Thymus (tissue), 11 donors: ENCODE measurements at regions not wholly inside any gene's neighbourhood (a gene's known extent, or its start where the extent isn't known, plus 50 kb on each side); places are given as distances from the start of the nearest gene placed in this dataset.

ENCODE experiments used
- DNase-seq, 9 donors: peaks; one replicate each; pipeline ENCODE4 v3.0.0-alpha.2; 2013; ENCODE audit warnings: low spot score in 9 of 9, low read depth in 6 of 9, missing footprints in 1 of 9
- H3K27ac ChIP-seq, 2 donors: one replicate each; pipeline ENCODE4 v1.5.1; 2013; ENCODE audit warnings: control low read depth in 1 of 2, low read depth in 1 of 2, low read length in 1 of 2, mild to moderate bottlenecking in 1 of 2, moderate library complexity in 1 of 2
- H3K27me3 ChIP-seq, 2 donors: one replicate each; pipeline ENCODE4 v1.5.1; 2013; ENCODE audit warnings: low read length in 1 of 2; ENCODE audit not compliant: control insufficient read depth in 2 of 2, insufficient read depth in 1 of 2
- H3K36me3 ChIP-seq, 2 donors: one replicate each; pipeline ENCODE4 v1.5.1; 2013; ENCODE audit warnings: low read length in 1 of 2, mild to moderate bottlenecking in 1 of 2, moderate library complexity in 1 of 2; ENCODE audit not compliant: control insufficient read depth in 2 of 2, insufficient read depth in 2 of 2
- H3K4me1 ChIP-seq, 2 donors: one replicate each; pipeline ENCODE4 v1.5.1; 2013; ENCODE audit warnings: low read length in 2 of 2; ENCODE audit not compliant: control insufficient read depth in 2 of 2, insufficient read depth in 2 of 2
- H3K4me3 ChIP-seq, 2 donors: one replicate each; pipeline ENCODE4 v1.5.1; 2013; ENCODE audit warnings: low read length in 2 of 2, control low read depth in 1 of 2, mild to moderate bottlenecking in 1 of 2
- H3K9me3 ChIP-seq, 2 donors: one replicate each; pipeline ENCODE4 v1.5.1; 2013; ENCODE audit warnings: low read length in 1 of 2, mild to moderate bottlenecking in 1 of 2; ENCODE audit not compliant: control insufficient read depth in 2 of 2, insufficient read depth in 1 of 2
- WGBS: extraction: QIAGEN DNeasy Blood & Tissue Kit; methylation state at CpG from one replicate; pipeline ENCODE4 v1.1.7; 2013; 5-methylcytosine and 5-hydroxymethylcytosine counted together
- donor health status: healthy.

- H3K27ac ChIP-seq = no peak overlapping the region
- no peaks in the 10 kb centered on the region for H3K36me3 ChIP-seq
- no peaks in the 10 kb centered on the region for H3K4me1 ChIP-seq
- H3K27me3 ChIP-seq = no peaks in the 10 kb centered on the region
- over 99% methylated on average over 2 of the region's 2 CpGs for WGBS
- no peak for DNase-seq
- H3K4me3 ChIP-seq = no peak overlapping the region
- no peaks in the 10 kb centered on the region for H3K9me3 ChIP-seq
Measured at GRCh38 chr3:182585532-182586150, 207.7 kb upstream of the ATP11B start.

DNA sequence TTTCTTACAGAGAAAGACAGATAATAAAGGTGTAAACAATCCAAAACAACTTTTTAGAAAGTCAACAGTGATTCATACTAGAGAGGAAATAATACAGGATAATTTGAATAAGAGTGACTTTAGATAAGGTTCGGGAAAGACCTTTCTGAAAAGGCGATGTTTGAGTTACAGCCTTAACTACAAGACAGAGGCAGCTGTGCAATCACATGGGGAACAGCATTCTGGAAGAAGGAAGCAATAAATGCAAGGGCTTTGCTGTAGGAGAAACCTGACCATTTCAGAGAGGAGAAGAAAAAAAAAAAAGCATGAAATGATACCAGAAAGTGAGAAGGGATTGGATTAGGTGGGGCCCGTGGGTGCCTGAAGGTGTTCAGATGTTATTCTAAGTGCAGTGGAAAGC, 200.6 kb upstream of the ATP11B start:
- 94% methylated on average over 3 of the region's 3 CpGs for WGBS
- no peak for DNase-seq
- H3K27ac ChIP-seq = no peak overlapping the region

GRCh38 chr3:182596676-182597410, 196.5 kb upstream of the ATP11B start:
- Histone ChIP-seq H3K4me1 (no peaks in the 10 kb centered on the region), H3K4me3 (no peak overlapping the region), H3K27me3 (no peaks in the 10 kb centered on the region), H3K9me3 (no peaks in the 10 kb centered on the region), H3K27ac (no peak overlapping the region), H3K36me3 (no peaks in the 10 kb centered on the region)
- DNase-seq = no peak
- 95% methylated on average over 17 of the region's 17 CpGs for WGBS

More for the DNA sequence above, 200.6 kb upstream of the ATP11B start:
- no peak overlapping the region for H3K4me3 ChIP-seq
- H3K4me1 ChIP-seq = no peaks in the 10 kb centered on the region
- H3K27me3 ChIP-seq = no peaks in the 10 kb centered on the region
- no peaks in the 10 kb centered on the region for H3K36me3 ChIP-seq
- H3K9me3 ChIP-seq = no peaks in the 10 kb centered on the region

- Histone ChIP-seq H3K27me3 (no peaks in the 10 kb centered on the region), H3K27ac (no peak overlapping the region), H3K4me1 (no peaks in the 10 kb centered on the region), H3K9me3 (no peaks in the 10 kb centered on the region), H3K4me3 (no peak overlapping the region), H3K36me3 (no peaks in the 10 kb centered on the region)
- WGBS = 94% methylated on average over 3 of the region's 3 CpGs
- DNase-seq = no peak
Measured at GRCh38 chr3:182597621-182598041, 195.7 kb upstream of the ATP11B start.

DNA sequence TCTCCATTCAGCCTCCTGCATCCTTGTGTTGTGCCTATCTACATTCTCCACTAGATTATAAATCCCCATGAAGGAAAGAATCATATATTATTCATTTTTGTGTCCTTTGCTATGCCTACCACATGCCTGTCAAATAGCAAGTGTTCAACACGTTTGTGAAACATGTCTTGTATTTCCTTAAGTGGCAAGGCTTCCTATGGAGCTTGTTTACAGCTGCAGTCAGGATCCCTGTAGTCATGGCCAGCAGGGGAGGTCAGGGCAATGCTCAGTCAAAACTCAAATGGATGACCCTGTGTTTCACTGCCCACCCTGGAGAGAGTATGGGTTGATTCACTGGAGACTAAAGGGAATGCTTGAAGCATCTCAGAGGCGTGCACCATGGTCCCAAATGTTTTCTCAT, 191.7 kb upstream of the ATP11B start:
- WGBS = 78% methylated on average over 2 of the region's 2 CpGs
- H3K9me3 ChIP-seq = no peaks in the 10 kb centered on the region
- H3K27ac ChIP-seq = no peak overlapping the region
- H3K27me3 ChIP-seq = no peaks in the 10 kb centered on the region
- no peak overlapping the region for H3K4me3 ChIP-seq
- no peaks in the 10 kb centered on the region for H3K36me3 ChIP-seq
- no peak for DNase-seq
- no peaks in the 10 kb centered on the region for H3K4me1 ChIP-seq

DNA sequence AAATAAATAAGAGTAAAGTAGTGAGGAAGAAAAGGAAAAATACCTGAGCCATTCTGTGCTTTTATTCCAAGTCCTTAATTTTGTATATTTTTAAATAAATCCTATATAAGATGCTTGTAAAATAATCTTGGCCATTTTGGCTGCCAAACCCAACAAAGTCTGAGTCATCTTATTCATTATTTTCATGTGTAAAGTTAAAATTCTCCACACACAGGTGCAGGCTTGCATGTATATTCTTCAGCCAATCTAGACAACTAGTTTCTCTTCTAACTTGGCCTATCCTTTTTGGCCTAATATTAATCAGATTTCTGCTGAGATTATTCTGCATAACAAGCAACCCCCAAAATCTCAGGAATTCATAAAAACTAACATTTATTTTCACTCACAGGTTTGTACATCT, 189.8 kb upstream of the ATP11B start:
- Histone ChIP-seq H3K4me1 (no peaks in the 10 kb centered on the region), H3K27ac (peak overlapping the region in 1 of 2 donors; percentile 66), H3K36me3 (no peaks in the 10 kb centered on the region), H3K27me3 (no peaks in the 10 kb centered on the region), H3K4me3 (no peak overlapping the region), H3K9me3 (no peaks in the 10 kb centered on the region)
- DNase-seq = no peak

DNA sequence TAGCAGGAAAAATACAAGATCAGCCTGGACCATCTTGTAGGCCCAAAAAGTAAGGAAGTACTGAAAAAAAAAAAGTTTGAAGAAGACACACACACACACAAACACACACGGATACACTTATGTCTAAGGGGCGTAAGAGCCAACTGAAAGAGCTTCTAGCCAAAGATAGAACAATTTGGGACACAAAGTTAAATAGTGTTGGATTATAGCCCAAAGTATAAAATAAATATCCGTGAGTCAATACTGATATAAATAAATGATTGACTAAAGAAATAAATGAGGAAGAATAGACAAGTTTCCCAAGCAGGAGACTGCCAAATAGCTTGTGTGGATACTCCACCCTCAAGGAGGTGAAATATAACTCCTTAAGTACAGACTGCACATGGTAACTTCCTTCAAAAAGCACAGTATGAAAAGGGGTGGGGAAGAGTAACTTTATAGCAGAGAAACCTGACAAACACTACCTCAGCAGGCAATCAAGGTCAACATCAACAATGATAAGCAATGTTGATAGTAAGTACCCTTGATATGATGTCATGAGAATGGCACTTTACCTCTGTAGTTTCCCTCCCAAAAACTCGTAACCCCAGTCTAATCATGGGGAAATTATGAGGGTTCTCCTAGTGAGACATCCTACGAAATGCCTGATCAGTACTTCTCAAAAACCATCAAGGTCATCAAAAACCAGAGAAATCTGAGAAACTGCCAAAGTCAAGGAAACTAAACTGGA, 187.3 kb upstream of the ATP11B start:
- no peaks in the 10 kb centered on the region for H3K9me3 ChIP-seq
- no peak overlapping the region for H3K4me3 ChIP-seq
- 95% methylated on average over 5 of the region's 5 CpGs for WGBS
- no peaks in the 10 kb centered on the region for H3K36me3 ChIP-seq
- no peaks in the 10 kb centered on the region for H3K4me1 ChIP-seq
- no peaks in the 10 kb centered on the region for H3K27me3 ChIP-seq
- H3K27ac ChIP-seq = no peak overlapping the region
- no peak for DNase-seq

DNA sequence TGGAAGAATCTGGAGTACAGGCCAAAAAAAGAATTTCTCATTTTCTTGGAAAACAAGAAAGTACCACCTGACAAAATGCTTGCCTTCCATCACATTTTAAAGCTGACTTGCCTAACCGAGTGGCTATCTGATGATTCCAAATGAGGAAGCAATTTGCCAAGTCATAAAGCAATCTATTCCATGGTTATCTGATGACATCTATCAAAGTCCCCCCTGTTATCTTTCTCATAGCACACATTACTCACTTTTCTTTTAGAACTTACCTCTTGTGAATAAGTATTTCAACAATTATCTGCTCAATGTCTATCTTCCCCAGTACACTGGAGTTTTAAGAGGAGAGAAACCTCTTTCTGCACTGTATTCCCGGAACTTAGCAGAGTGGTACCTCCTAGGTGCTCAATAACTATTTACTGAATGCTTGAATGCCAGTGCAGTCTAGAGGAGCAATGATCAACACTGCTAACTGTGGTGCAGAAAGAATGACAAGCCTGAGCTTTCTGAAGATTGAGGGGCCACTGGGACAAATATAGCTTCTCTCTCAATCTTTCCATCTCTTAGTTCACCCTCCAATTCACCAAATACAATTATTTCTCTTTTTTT, 186.3 kb upstream of the ATP11B start:
- Histone ChIP-seq H3K4me1 (no peaks in the 10 kb centered on the region), H3K27me3 (no peaks in the 10 kb centered on the region), H3K4me3 (no peak overlapping the region), H3K36me3 (no peaks in the 10 kb centered on the region), H3K9me3 (no peaks in the 10 kb centered on the region), H3K27ac (no peak overlapping the region)
- WGBS = 86% methylated on average over 2 of the region's 2 CpGs
- DNase-seq = no peak

GRCh38 chr3:182608832-182609231, 184.5 kb upstream of the ATP11B start:
- H3K4me1 ChIP-seq = no peaks in the 10 kb centered on the region
- no peaks in the 10 kb centered on the region for H3K36me3 ChIP-seq
- H3K27me3 ChIP-seq = no peaks in the 10 kb centered on the region
- WGBS = 93% methylated on average over 2 of the region's 2 CpGs
- H3K4me3 ChIP-seq = no peak overlapping the region
- DNase-seq = no peak
- no peaks in the 10 kb centered on the region for H3K9me3 ChIP-seq
- H3K27ac ChIP-seq = no peak overlapping the region
